ENCODE measurements at regions not wholly inside any gene's neighbourhood (a gene's known extent, or its start where the extent isn't known, plus 50 kb on each side); places are given as distances from the start of the nearest gene placed in this dataset.

DNA sequence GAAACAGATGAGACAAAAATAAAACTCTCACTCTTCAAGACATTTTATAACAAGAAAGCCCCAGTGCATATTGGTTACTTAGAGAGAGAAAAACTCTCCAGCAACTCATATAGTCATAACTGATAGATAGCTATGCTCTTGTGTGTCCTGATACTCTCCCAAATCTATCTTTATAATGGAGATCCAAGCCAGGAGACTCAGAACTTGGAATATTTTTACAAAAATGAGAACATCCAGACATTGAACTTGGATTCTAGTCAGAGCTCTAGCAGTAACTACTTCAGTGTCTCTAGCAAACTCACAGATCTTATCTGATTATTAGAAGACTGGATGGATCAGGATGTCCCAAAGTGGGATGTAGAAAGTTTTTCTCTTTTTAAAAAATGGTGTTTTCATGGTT, 412.7 kb upstream of the BRINP1 start:
- BruUV-seq (replicated peaks), result no TSS peak

DNA sequence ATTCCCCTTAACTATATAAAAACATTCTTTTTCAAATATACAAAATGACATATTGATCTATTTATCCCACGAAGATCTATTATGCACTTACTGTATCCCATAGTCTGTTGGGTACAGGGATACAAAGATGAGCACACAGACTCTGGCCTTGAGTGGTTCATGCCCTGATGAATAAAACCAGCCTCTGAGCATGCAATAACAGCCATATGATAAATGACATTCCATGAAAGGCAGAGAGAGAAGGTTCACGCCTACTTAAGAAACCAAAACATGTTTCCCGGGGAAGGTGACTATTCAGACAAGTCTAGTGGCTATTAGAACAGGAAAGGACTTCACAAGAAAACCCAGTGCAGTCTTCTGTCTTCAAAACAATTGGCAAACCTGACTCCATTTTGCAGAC, 406.2 kb upstream of the BRINP1 start:
- no peak for DNase-seq (ENCODE audit: low spot score)
- POLR2A ChIA-PET, result no interaction called here
- Histone ChIP-seq H3K4me2 (ENCODE audit: low read length) (no peak overlapping the region), H3K4me3 (ENCODE audit: low read depth, low read length, poor library complexity, severe bottlenecking) (no peak overlapping the region), H4K20me1 (ENCODE audit: insufficient read depth, low read length) (no peaks in the 10 kb centered on the region), H3K36me3 (ENCODE audit: insufficient read depth, low read length) (no peaks in the 10 kb centered on the region), H3K4me1 (ENCODE audit: insufficient read depth, low read length, poor library complexity, severe bottlenecking) (no peaks in the 10 kb centered on the region), H3K79me2 (ENCODE audit: insufficient read depth, low read depth, low read length) (no peaks in the 10 kb centered on the region), H3K9me3 (ENCODE audit: low read length) (no peaks in the 10 kb centered on the region), H2AFZ (ENCODE audit: low read length) (no peak overlapping the region), H3K9me2 (ENCODE audit: insufficient read depth, low read length) (no peaks in the 10 kb centered on the region), H3K27ac (ENCODE audit: low read depth, low read length, poor library complexity, severe bottlenecking) (no peak overlapping the region)
- CTCF ChIA-PET (ENCODE audit: unreplicated experiment), result no interaction called here
- TF ChIP-seq, protein P1, sequence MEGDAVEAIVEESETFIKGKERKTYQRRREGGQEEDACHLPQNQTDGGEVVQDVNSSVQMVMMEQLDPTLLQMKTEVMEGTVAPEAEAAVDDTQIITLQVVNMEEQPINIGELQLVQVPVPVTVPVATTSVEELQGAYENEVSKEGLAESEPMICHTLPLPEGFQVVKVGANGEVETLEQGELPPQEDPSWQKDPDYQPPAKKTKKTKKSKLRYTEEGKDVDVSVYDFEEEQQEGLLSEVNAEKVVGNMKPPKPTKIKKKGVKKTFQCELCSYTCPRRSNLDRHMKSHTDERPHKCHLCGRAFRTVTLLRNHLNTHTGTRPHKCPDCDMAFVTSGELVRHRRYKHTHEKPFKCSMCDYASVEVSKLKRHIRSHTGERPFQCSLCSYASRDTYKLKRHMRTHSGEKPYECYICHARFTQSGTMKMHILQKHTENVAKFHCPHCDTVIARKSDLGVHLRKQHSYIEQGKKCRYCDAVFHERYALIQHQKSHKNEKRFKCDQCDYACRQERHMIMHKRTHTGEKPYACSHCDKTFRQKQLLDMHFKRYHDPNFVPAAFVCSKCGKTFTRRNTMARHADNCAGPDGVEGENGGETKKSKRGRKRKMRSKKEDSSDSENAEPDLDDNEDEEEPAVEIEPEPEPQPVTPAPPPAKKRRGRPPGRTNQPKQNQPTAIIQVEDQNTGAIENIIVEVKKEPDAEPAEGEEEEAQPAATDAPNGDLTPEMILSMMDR (conservative IDR thresholded peaks at IDR 0.05; ENCODE audit: low read length), result no peak
- TF ChIP-seq EZH2phosphoT487 (IDR thresholded peaks at IDR 0.05; ENCODE audit: borderline replicate concordance, low read depth, low read length), result no peak
- no TSS peak for BruUV-seq (replicated peaks)
- intact Hi-C loops (cut with micrococcal nuclease; ENCODE audit: unreplicated experiment), result no loop called here

More for the DNA sequence above, 412.7 kb upstream of the BRINP1 start:
- intact Hi-C loops (cut with micrococcal nuclease; ENCODE audit: unreplicated experiment), result no loop called here
- ChIA-PET CTCF (ENCODE audit: unreplicated experiment) (no interaction called here), POLR2A (no interaction called here)
- no peaks in the 10 kb centered on the region for H4K20me1 ChIP-seq (ENCODE audit: insufficient read depth, low read length)
- no peaks in the 10 kb centered on the region for H3K36me3 ChIP-seq (ENCODE audit: insufficient read depth, low read length)
- no peak overlapping the region for H3K4me2 ChIP-seq (ENCODE audit: low read length)
- H3K9me3 ChIP-seq (ENCODE audit: low read length), result no peaks in the 10 kb centered on the region
- TF ChIP-seq, protein P1 (conservative IDR thresholded peaks at IDR 0.05; ENCODE audit: low read length), result no peak
- no peak for TF ChIP-seq EZH2phosphoT487 (IDR thresholded peaks at IDR 0.05; ENCODE audit: borderline replicate concordance, low read depth, low read length)
- DNase-seq (ENCODE audit: low spot score), result no peak
- no peaks in the 10 kb centered on the region for H3K79me2 ChIP-seq (ENCODE audit: insufficient read depth, low read depth, low read length)
- H3K27ac ChIP-seq (ENCODE audit: low read depth, low read length, poor library complexity, severe bottlenecking), result no peak overlapping the region
- no peaks in the 10 kb centered on the region for H3K9me2 ChIP-seq (ENCODE audit: insufficient read depth, low read length)
- no peak overlapping the region for H3K4me3 ChIP-seq (ENCODE audit: low read depth, low read length, poor library complexity, severe bottlenecking)
- no peaks in the 10 kb centered on the region for H3K4me1 ChIP-seq (ENCODE audit: insufficient read depth, low read length, poor library complexity, severe bottlenecking)
- no peak overlapping the region for H2AFZ ChIP-seq (ENCODE audit: low read length)

GRCh38 chr9:119773823-119774222, 404.6 kb upstream of the BRINP1 start:
- H3K9me2 ChIP-seq (ENCODE audit: insufficient read depth, low read length), result no peaks in the 10 kb centered on the region
- TF ChIP-seq, protein P1 (conservative IDR thresholded peaks at IDR 0.05; ENCODE audit: low read length), result no peak
- TF ChIP-seq EZH2phosphoT487 (IDR thresholded peaks at IDR 0.05; ENCODE audit: borderline replicate concordance, low read depth, low read length), result no peak
- H2AFZ ChIP-seq (ENCODE audit: low read length), result no peak overlapping the region
- DNase-seq (ENCODE audit: low spot score), result no peak
- intact Hi-C loops (cut with micrococcal nuclease; ENCODE audit: unreplicated experiment), result no loop called here
- no peaks in the 10 kb centered on the region for H3K4me1 ChIP-seq (ENCODE audit: insufficient read depth, low read length, poor library complexity, severe bottlenecking)
- H4K20me1 ChIP-seq (ENCODE audit: insufficient read depth, low read length), result no peaks in the 10 kb centered on the region
- H3K27ac ChIP-seq (ENCODE audit: low read depth, low read length, poor library complexity, severe bottlenecking), result no peak overlapping the region
- H3K79me2 ChIP-seq (ENCODE audit: insufficient read depth, low read depth, low read length), result no peaks in the 10 kb centered on the region
- CTCF ChIA-PET (ENCODE audit: unreplicated experiment), result no interaction called here
- no peaks in the 10 kb centered on the region for H3K9me3 ChIP-seq (ENCODE audit: low read length)
- POLR2A ChIA-PET, result no interaction called here
- no peaks in the 10 kb centered on the region for H3K36me3 ChIP-seq (ENCODE audit: insufficient read depth, low read length)
- no peak overlapping the region for H3K4me3 ChIP-seq (ENCODE audit: low read depth, low read length, poor library complexity, severe bottlenecking)
- no peak overlapping the region for H3K4me2 ChIP-seq (ENCODE audit: low read length)
- BruUV-seq (replicated peaks), result no TSS peak

All from OCI-LY7 (cell line).